Neural cell (in vitro differentiated cells): ENCODE measurements at regions not wholly inside any gene's neighbourhood (a gene's known extent, or its start where the extent isn't known, plus 50 kb on each side); places are given as distances from the start of the nearest gene placed in this dataset.

Source experiments
- EP300 ChIP-seq: fragments of 450-650 bp; conservative IDR thresholded peaks from 2 replicates; pipeline ENCODE4 v1.6.1; 2014; ENCODE audit warnings: antibody characterized with exemption, mild to moderate bottlenecking, moderate library complexity; ENCODE audit not compliant: poor library complexity, severe bottlenecking
- POLR2AphosphoS5 ChIP-seq: IDR thresholded peaks from 2 replicates; pipeline ENCODE4 v1.6.1; 2012
- TAF1 ChIP-seq: IDR thresholded peaks from 2 replicates; pipeline ENCODE4 v1.6.1; 2012; ENCODE audit warnings: low read depth
- TF ChIP-seq, protein P1 (sequence below): fragments of 450-650 bp; IDR thresholded peaks from 2 replicates; pipeline ENCODE4 v1.5.1; 2014; ENCODE audit warnings: antibody characterized with exemption, mild to moderate bottlenecking, moderate library complexity; ENCODE audit not compliant: poor library complexity, severe bottlenecking

DNA sequence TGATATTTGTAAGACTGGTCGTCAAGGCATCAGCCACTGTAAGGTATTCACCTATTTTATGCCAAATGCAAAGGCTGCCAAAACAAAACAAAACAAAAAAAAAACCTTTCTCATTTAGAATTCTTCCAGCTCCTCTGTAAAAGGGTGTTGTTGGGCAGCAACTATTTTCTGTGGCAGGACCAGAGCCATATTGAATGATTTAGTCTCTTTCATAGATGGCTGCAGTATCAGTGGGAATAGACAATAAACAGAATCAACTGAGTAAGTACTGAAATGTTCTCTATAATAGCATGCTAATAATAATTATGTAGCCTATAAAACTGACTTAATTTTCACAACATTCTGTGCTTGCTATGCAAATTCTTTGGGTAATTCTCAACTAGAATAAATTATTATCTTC is 389.7 kb upstream of the PABPC4L start:
- TF ChIP-seq, protein P1, sequence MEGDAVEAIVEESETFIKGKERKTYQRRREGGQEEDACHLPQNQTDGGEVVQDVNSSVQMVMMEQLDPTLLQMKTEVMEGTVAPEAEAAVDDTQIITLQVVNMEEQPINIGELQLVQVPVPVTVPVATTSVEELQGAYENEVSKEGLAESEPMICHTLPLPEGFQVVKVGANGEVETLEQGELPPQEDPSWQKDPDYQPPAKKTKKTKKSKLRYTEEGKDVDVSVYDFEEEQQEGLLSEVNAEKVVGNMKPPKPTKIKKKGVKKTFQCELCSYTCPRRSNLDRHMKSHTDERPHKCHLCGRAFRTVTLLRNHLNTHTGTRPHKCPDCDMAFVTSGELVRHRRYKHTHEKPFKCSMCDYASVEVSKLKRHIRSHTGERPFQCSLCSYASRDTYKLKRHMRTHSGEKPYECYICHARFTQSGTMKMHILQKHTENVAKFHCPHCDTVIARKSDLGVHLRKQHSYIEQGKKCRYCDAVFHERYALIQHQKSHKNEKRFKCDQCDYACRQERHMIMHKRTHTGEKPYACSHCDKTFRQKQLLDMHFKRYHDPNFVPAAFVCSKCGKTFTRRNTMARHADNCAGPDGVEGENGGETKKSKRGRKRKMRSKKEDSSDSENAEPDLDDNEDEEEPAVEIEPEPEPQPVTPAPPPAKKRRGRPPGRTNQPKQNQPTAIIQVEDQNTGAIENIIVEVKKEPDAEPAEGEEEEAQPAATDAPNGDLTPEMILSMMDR = no peak
- no peak for TF ChIP-seq TAF1
- TF ChIP-seq POLR2AphosphoS5 = no peak
- TF ChIP-seq EP300 = no peak
